Gastroesophageal sphincter (tissue), 3 donors: ENCODE measurements at regions not wholly inside any gene's neighbourhood (a gene's known extent, or its start where the extent isn't known, plus 50 kb on each side); places are given as distances from the start of the nearest gene placed in this dataset.

Source experiments
- POLR2AphosphoS5 ChIP-seq: sonication (generic); formaldehyde crosslinking; IDR thresholded peaks from one replicate; pipeline ENCODE4 v1.6.1; 2017; ENCODE audit warnings: antibody characterized with exemption
- TF ChIP-seq, protein P1 (sequence below), 4 experiments: fragments of 200-600 bp in 2 of 4; fragments of 450-650 bp in 2 of 4; sonication (generic) in 1 of 4; IDR thresholded peaks; one replicate each; pipeline ENCODE4 v1.5.1; 2017 to 2019; ENCODE audit warnings: antibody characterized with exemption in 4 of 4, mild to moderate bottlenecking in 2 of 4, moderate library complexity in 2 of 4

DNA sequence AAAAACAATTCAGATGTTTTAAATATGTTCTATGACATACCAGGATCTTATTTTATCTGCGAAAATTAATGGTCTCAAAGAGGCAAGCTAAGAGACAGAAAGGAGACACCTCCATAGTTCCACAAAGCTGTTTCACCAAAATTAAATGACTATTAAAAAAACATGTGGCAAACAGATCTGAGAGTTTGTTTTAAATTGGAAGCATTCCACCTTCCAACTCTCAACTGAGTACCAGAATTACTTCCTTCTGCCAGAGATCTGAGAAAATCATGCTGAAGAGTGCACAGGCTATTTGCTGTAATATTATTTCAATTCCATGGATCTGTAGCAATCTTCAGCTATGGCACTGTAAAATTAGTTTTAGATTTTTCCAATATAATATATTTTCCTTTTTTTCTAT is 669.5 kb upstream of the MARCKS start:
- TF ChIP-seq, protein P1, sequence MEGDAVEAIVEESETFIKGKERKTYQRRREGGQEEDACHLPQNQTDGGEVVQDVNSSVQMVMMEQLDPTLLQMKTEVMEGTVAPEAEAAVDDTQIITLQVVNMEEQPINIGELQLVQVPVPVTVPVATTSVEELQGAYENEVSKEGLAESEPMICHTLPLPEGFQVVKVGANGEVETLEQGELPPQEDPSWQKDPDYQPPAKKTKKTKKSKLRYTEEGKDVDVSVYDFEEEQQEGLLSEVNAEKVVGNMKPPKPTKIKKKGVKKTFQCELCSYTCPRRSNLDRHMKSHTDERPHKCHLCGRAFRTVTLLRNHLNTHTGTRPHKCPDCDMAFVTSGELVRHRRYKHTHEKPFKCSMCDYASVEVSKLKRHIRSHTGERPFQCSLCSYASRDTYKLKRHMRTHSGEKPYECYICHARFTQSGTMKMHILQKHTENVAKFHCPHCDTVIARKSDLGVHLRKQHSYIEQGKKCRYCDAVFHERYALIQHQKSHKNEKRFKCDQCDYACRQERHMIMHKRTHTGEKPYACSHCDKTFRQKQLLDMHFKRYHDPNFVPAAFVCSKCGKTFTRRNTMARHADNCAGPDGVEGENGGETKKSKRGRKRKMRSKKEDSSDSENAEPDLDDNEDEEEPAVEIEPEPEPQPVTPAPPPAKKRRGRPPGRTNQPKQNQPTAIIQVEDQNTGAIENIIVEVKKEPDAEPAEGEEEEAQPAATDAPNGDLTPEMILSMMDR (IDR thresholded peaks at IDR 0.05): no peak
- no peak for TF ChIP-seq POLR2AphosphoS5
